ENCODE measurements at regions not wholly inside any gene's neighbourhood (a gene's known extent, or its start where the extent isn't known, plus 50 kb on each side); places are given as distances from the start of the nearest gene placed in this dataset.

- TF ChIP-seq CTCF (IDR thresholded peaks at IDR 0.05) (no peak), POLR2A (IDR thresholded peaks at IDR 0.05) (no peak), EP300 (IDR thresholded peaks at IDR 0.05) (no peak), POLR2AphosphoS5 (IDR thresholded peaks at IDR 0.05) (no peak)
These were observed 490.8 kb downstream of the VRK1 start for GRCh38 chr14:97287956-97288355.
